ENCODE measurements at regions not wholly inside any gene's neighbourhood (a gene's known extent, or its start where the extent isn't known, plus 50 kb on each side); places are given as distances from the start of the nearest gene placed in this dataset.

GRCh38 chr1:199410462-199410861 lies 617.0 kb upstream of the NR5A2 start (continued):
- TF ChIP-seq ZNF451 (CRISPR knock-in tag; IDR thresholded peaks at IDR 0.05) (no peak), CENPBD1 (CRISPR knock-in tag; IDR thresholded peaks at IDR 0.05; ENCODE audit: borderline replicate concordance, low read depth) (no peak), HBP1 (CRISPR knock-in tag; IDR thresholded peaks at IDR 0.05; ENCODE audit: low read depth) (no peak)

GRCh38 chr1:199411506-199411905 lies 616.0 kb upstream of the NR5A2 start:
- Histone ChIP-seq H3K27ac (ENCODE audit: extremely low read length, insufficient read depth, low read length) (no peak overlapping the region), H3K27me3 (ENCODE audit: control insufficient read depth in 1 of 2, insufficient read depth in 2 of 2, low read length in 2 of 2) (no peaks in the 10 kb centered on the region), H3K4me2 (ENCODE audit: low read depth, low read length) (no peak overlapping the region), H3K9ac (ENCODE audit: insufficient read depth, low read depth, low read length) (no peak overlapping the region), H2AFZ (ENCODE audit: low read length) (no peak overlapping the region), H3K36me3 (replicated peaks in 1 of 2; ENCODE audit: control insufficient read depth in 1 of 2, insufficient read depth in 2 of 2, low read length in 2 of 2) (no peaks in the 10 kb centered on the region), H3K79me2 (ENCODE audit: insufficient read depth, low read length) (no peaks in the 10 kb centered on the region), H3K4me1 (ENCODE audit: insufficient read depth, low read length) (no peaks in the 10 kb centered on the region), H3K4me3 (replicated peaks in 1 of 3; ENCODE audit: insufficient read depth in 1 of 3, low read depth in 2 of 3, low read length in 3 of 3) (no peak overlapping the region), H3K9me3 (ENCODE audit: low read length) (peaks cover 42% of the 10 kb centered on the region), H4K20me1 (ENCODE audit: insufficient read depth, low read length) (no peaks in the 10 kb centered on the region)
- ATAC-seq (no peak), FAIRE-seq (no peak), DNase-seq (ENCODE audit: low spot score) (no peak)
- POLR2A ChIA-PET: no interaction called here
- no peak for TF ChIP-seq ZNF713 (CRISPR knock-in tag; IDR thresholded peaks at IDR 0.05)
- TF ChIP-seq PRDM15 (CRISPR knock-in tag; IDR thresholded peaks at IDR 0.05): no peak
- TF ChIP-seq AGO2 (optimal IDR thresholded peaks at IDR 0.05; ENCODE audit: low read depth, low read length): no peak
- TF ChIP-seq ZNF343 (CRISPR knock-in tag; IDR thresholded peaks at IDR 0.05): no peak
- TF ChIP-seq ONECUT2 (CRISPR knock-in tag; IDR thresholded peaks at IDR 0.05): no peak
- TF ChIP-seq ZSCAN9 (CRISPR knock-in tag; IDR thresholded peaks at IDR 0.05; ENCODE audit: borderline replicate concordance): no peak
- no peak for TF ChIP-seq ATF3 (CRISPR knock-in tag; IDR thresholded peaks at IDR 0.05)
- no peak for TF ChIP-seq ZNF629 (CRISPR knock-in tag; conservative IDR thresholded peaks at IDR 0.05)
- TF ChIP-seq ZNF574 (CRISPR knock-in tag; IDR thresholded peaks at IDR 0.05): no peak
- no peak for TF ChIP-seq ZFAT (CRISPR knock-in tag; conservative IDR thresholded peaks at IDR 0.05)
- no peak for TF ChIP-seq ZSCAN25 (CRISPR knock-in tag; IDR thresholded peaks at IDR 0.05)
- intact Hi-C loops (cut with micrococcal nuclease; ENCODE audit: unreplicated experiment) (no loop called here), in situ Hi-C loops (cut with HindIII; ENCODE audit: extremely low pct_ligation_motif_present, low pct_unique_long_range_greater_than_20kb) (no loop called here)
- no TSS peak for BruUV-seq (replicated peaks)
- CTCF ChIA-PET (ENCODE audit: low intra/inter-chr PET ratio, low total read pairs): no interaction called here
